Endothelial cell of umbilical vein (primary cell): ENCODE measurements at regions not wholly inside any gene's neighbourhood (a gene's known extent, or its start where the extent isn't known, plus 50 kb on each side); places are given as distances from the start of the nearest gene placed in this dataset.

Experiments
- BruUV-seq: library from RNA; stranded (reverse); fragments of 400-500 nt; replicated peaks from 2 replicates; lab custom pipeline; 2021; lab: Mats Ljungman, UMichigan
- CTCF ChIA-PET: fragments of 300-600, 350-600 bp; sonication (Branson Sonifier 250); formaldehyde crosslinking; loops from one replicate; lab custom pipeline; 2021; ENCODE audit warnings: antibody characterized with exemption, inconsistent platforms; lab: Charles Lee
- POLR2A ChIA-PET: fragments of 300-600, 350-600 bp; sonication (Branson Sonifier 250); formaldehyde crosslinking; loops from one replicate; lab custom pipeline; 2021; ENCODE audit warnings: antibody characterized with exemption, inconsistent platforms; lab: Charles Lee
- DNase-seq: peaks from one replicate; pipeline ENCODE4 v3.0.0-alpha.2; 2011; ENCODE audit warnings: low read depth, low spot score
- FAIRE-seq: peaks from 2 replicates; lab custom pipeline; 2011; peaks lifted over from hg19 to GRCh38; lab: Jason Lieb, UNC
- H2AFZ ChIP-seq: 2 replicates; pipeline ENCODE4 v1.6.0; 2012; ENCODE audit warnings: low read depth, low read length, control low read depth, inconsistent platforms
- H3K27ac ChIP-seq: 2 replicates; pipeline ENCODE4 v1.5.1; 2011; ENCODE audit warnings: low read depth, mild to moderate bottlenecking, control low read depth, low read length, moderate library complexity; ENCODE audit not compliant: insufficient read depth
- H3K27me3 ChIP-seq, 2 experiments: 2 replicates each; pipeline versions ENCODE4 v1.6.0 to v1.6.1; 2011; ENCODE audit warnings: low read length in 2 of 2, mixed read lengths in 1 of 2; ENCODE audit not compliant: control insufficient read depth in 2 of 2, insufficient read depth in 2 of 2
- H3K36me3 ChIP-seq, 2 experiments: 2 replicates in 1 of 2; 3 replicates in 1 of 2; pipeline ENCODE4 v1.5.1; 2011; ENCODE audit warnings: low read length in 2 of 2, mild to moderate bottlenecking in 1 of 2, moderate library complexity in 1 of 2; ENCODE audit not compliant: control insufficient read depth in 2 of 2, insufficient read depth in 2 of 2; ENCODE audit errors: extremely low read depth in 1 of 2
- H3K4me1 ChIP-seq: 3 replicates; pipeline ENCODE4 v1.5.1; 2011; ENCODE audit warnings: mild to moderate bottlenecking, low read length; ENCODE audit not compliant: control insufficient read depth, insufficient read depth; ENCODE audit errors: extremely low read depth
- H3K4me2 ChIP-seq: 2 replicates; pipeline ENCODE4 v1.6.1; 2011; ENCODE audit warnings: low read length, control low read depth, mixed read lengths; ENCODE audit not compliant: insufficient read depth
- H3K4me3 ChIP-seq, 3 experiments: fragments of 200-600 bp in 1 of 3; sonication (generic), shearing (Covaris generic) in 1 of 3; replicated peaks in 1 of 3; 2 replicates each; pipeline ENCODE4 v1.5.1; 2011 to 2016; ENCODE audit warnings: control low read depth in 3 of 3, low read length in 3 of 3, mild to moderate bottlenecking in 2 of 3, inconsistent platforms in 1 of 3, low read depth in 1 of 3, moderate library complexity in 1 of 3; ENCODE audit not compliant: insufficient read depth in 1 of 3
- H3K79me2 ChIP-seq: 2 replicates; pipeline ENCODE4 v1.6.0; 2012; ENCODE audit warnings: low read length, inconsistent platforms; ENCODE audit not compliant: control insufficient read depth, insufficient read depth
- H3K9ac ChIP-seq: replicated peaks from 2 replicates; pipeline ENCODE3; 2011; ENCODE audit warnings: low read length, control low read depth; ENCODE audit not compliant: insufficient read depth; ENCODE audit errors: extremely low read depth
- H3K9me1 ChIP-seq: replicated peaks from 3 replicates; pipeline ENCODE4 v1.6.0; 2011; ENCODE audit warnings: mild to moderate bottlenecking, low read length; ENCODE audit not compliant: control insufficient read depth, insufficient read depth; ENCODE audit errors: extremely low read depth
- H3K9me3 ChIP-seq: replicated peaks from 2 replicates; pipeline ENCODE4 v1.5.1; 2012; ENCODE audit warnings: low read length, inconsistent platforms; ENCODE audit not compliant: control insufficient read depth, insufficient read depth
- H4K20me1 ChIP-seq: replicated peaks from 2 replicates; pipeline ENCODE3; 2011; ENCODE audit warnings: mild to moderate bottlenecking, low read length; ENCODE audit not compliant: control insufficient read depth, insufficient read depth; ENCODE audit errors: extremely low read depth
- CTCF ChIP-seq, 2 donors: IDR thresholded peaks; 1 replicate in 1 of 2; 2 replicates in 1 of 2; pipeline ENCODE4 v1.5.1; 2011; ENCODE audit warnings: low read length in 2 of 2, mild to moderate bottlenecking in 2 of 2, moderate library complexity in 2 of 2, control low read depth in 1 of 2, inconsistent platforms in 1 of 2, low read depth in 1 of 2; ENCODE audit not compliant: insufficient read depth in 1 of 2; ENCODE audit errors: extremely low read depth in 1 of 2
- FOS ChIP-seq: IDR thresholded peaks from 2 replicates; pipeline ENCODE4 v1.6.1; 2011; ENCODE audit warnings: mild to moderate bottlenecking, low read length, moderate library complexity, borderline replicate concordance; ENCODE audit not compliant: insufficient read depth
- GATA2 ChIP-seq: IDR thresholded peaks from 2 replicates; pipeline ENCODE4 v1.7.0; 2011; ENCODE audit warnings: low read depth, mild to moderate bottlenecking, moderate library complexity, mixed read lengths, low read length; ENCODE audit not compliant: insufficient read length, insufficient read depth
- JUN ChIP-seq: IDR thresholded peaks from 2 replicates; pipeline ENCODE4 v1.6.1; 2011; ENCODE audit warnings: borderline replicate concordance, low read depth; ENCODE audit not compliant: insufficient read length, insufficient read depth
- MYC ChIP-seq: IDR thresholded peaks from one replicate; pipeline ENCODE4 v1.6.1; 2011; ENCODE audit warnings: mild to moderate bottlenecking, low read depth, low read length
- dilution Hi-C: fragments of 300-500 bp; cut with MboI; formaldehyde crosslinking; loops from one replicate; pipeline ENCODE4 v1.15.0; 2019; ENCODE audit warnings: low sequenced_read_pairs; ENCODE audit not compliant: extremely low pct_ligation_motif_present
- intact Hi-C: fragments of 100-400 bp; cut with micrococcal nuclease; formaldehyde crosslinking; loops from one replicate; pipeline ENCODE4 v1.10.0; 2022
- TF ChIP-seq, protein P1 (sequence below): IDR thresholded peaks from 2 replicates; pipeline ENCODE4 v1.6.1; 2011; ENCODE audit not compliant: insufficient read depth, insufficient read length

DNA sequence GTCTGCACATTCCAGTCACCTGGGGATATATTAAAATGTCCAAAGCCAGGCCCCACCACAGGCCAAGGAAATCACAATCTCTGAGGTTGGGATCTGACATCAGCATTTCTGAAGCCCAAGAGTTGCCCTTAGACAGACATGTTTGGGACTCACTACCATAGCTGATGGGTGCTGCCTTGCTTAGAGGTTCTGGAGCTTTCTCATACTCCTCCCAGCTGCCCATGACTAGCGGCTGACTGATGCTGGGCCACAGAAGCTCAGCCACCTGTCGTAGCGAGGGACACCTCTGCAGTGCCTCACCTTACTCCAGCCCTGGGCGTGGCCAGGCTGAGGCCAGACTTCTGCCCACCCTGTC, 58.8 kb upstream of the XCR1 start:
- CTCF ChIA-PET = interaction anchor here (1.8 kb wide), 1 partner anchor 341 kb away, joined by 7 read pairs; no protein-coding TSS in a partner anchor
- H3K27ac ChIP-seq = no peak overlapping the region
- H3K9me3 ChIP-seq = no peaks in the 10 kb centered on the region
- no peak overlapping the region for H2AFZ ChIP-seq
- TF ChIP-seq GATA2 (no peak), CTCF (IDR thresholded peaks at IDR 0.05; ENCODE audit: extremely low read depth in 1 of 2, insufficient read depth in 1 of 2, low read depth in 1 of 2, low read length in 2 of 2) (no peak), JUN (no peak), FOS (no peak), MYC (no peak)
- TF ChIP-seq, protein P1, sequence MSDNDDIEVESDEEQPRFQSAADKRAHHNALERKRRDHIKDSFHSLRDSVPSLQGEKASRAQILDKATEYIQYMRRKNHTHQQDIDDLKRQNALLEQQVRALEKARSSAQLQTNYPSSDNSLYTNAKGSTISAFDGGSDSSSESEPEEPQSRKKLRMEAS = no peak
- H3K4me1 ChIP-seq = no peaks in the 10 kb centered on the region
- DNase-seq (no peak), FAIRE-seq (no peak)
- no TSS peak for BruUV-seq
- POLR2A ChIA-PET = no interaction called here
- no peaks in the 10 kb centered on the region for H3K36me3 ChIP-seq
- H3K27me3 ChIP-seq = peaks cover 3 to 12% of the 10 kb centered on the region in 2 experiments
- dilution Hi-C loops (no loop called here), intact Hi-C loops (no loop called here)
- H4K20me1 ChIP-seq = no peaks in the 10 kb centered on the region
- H3K79me2 ChIP-seq = no peaks in the 10 kb centered on the region
- H3K9me1 ChIP-seq = no peaks in the 10 kb centered on the region
- no peak overlapping the region for H3K4me3 ChIP-seq
- H3K4me2 ChIP-seq = no peak overlapping the region
- no peak overlapping the region for H3K9ac ChIP-seq
